ENCODE measurements at regions not wholly inside any gene's neighbourhood (a gene's known extent, or its start where the extent isn't known, plus 50 kb on each side); places are given as distances from the start of the nearest gene placed in this dataset.

GRCh38 chr6:15877231-15877630 lies 214.4 kb upstream of the DTNBP1 start:
- Histone ChIP-seq H3K27ac (ENCODE audit: low read depth in 2 of 2, low read length in 1 of 2) (no peak overlapping the region), H3K4me1 (ENCODE audit: control insufficient read depth in 1 of 2, insufficient read depth in 2 of 2, low read depth in 1 of 2, low read length in 1 of 2) (peaks cover 4 to 21% of the 10 kb centered on the region in 2 experiments; a peak in 3 of 4 replicates), H4K20me1 (ENCODE audit: insufficient read depth) (no peaks in the 10 kb centered on the region), H3K27me3 (ENCODE audit: insufficient read depth) (no peaks in the 10 kb centered on the region), H3K4me2 (no peak overlapping the region), H3F3A (replicated peaks; ENCODE audit: insufficient read depth) (no peaks in the 10 kb centered on the region), H3K9ac (no peak overlapping the region), H3K4me3 (ENCODE audit: low read depth in 2 of 2, low read length in 1 of 2) (no peak overlapping the region), H2AFZ (ENCODE audit: low read depth) (no peak overlapping the region), H3K79me2 (ENCODE audit: insufficient read depth) (no peaks in the 10 kb centered on the region), H3K9me2 (no peaks in the 10 kb centered on the region), H3K9me3 (no peaks in the 10 kb centered on the region), H3K36me3 (replicated peaks in 1 of 2; ENCODE audit: control insufficient read depth in 1 of 2, insufficient read depth in 2 of 2, low read length in 1 of 2) (no peaks in the 10 kb centered on the region)
- ChIA-PET CTCF (interaction anchor here (1.3 kb wide), 1 partner anchor 8 kb away, joined by 3 read pairs; no protein-coding TSS in a partner anchor), POLR2A (no interaction called here)
- 57% methylated on average over 2 of the region's 2 CpGs for WGBS (ENCODE audit: low lambda C conversion rate)
- TF ChIP-seq SIN3A (IDR thresholded peaks at IDR 0.05; ENCODE audit: borderline replicate concordance, low read depth, low read length) = no peak
- DNase-seq = no peak

- CTCF ChIA-PET = interaction anchor here (0.9 kb wide), 1 partner anchor 11 kb away, joined by 4 read pairs; no protein-coding TSS in a partner anchor
- TF ChIP-seq USF2 (IDR thresholded peaks at IDR 0.05; ENCODE audit: borderline replicate concordance, low read depth, low read length) (no peak), CTCF (IDR thresholded peaks at IDR 0.05) (no peak), ZBTB33 (IDR thresholded peaks at IDR 0.05; ENCODE audit: borderline replicate concordance, low read depth) (no peak), POLR2AphosphoS5 (IDR thresholded peaks at IDR 0.05; ENCODE audit: low read depth, low read length) (no peak), NFIC (IDR thresholded peaks at IDR 0.05; ENCODE audit: borderline replicate concordance) (no peak), EP300 (IDR thresholded peaks at IDR 0.05; ENCODE audit: borderline replicate concordance in 1 of 2, low read depth in 1 of 2, low read length in 1 of 2) (no peak), MXI1 (IDR thresholded peaks at IDR 0.05; ENCODE audit: low read depth, low read length) (no peak), YY1 (IDR thresholded peaks at IDR 0.05; ENCODE audit: low read depth) (no peak)
- Histone ChIP-seq H3K4me3 (ENCODE audit: low read depth in 2 of 2, low read length in 1 of 2) (no peak overlapping the region), H3F3A (replicated peaks; ENCODE audit: insufficient read depth) (no peaks in the 10 kb centered on the region), H3K9me2 (no peaks in the 10 kb centered on the region), H3K27ac (ENCODE audit: low read depth in 2 of 2, low read length in 1 of 2) (no peak overlapping the region), H3K27me3 (ENCODE audit: insufficient read depth) (no peaks in the 10 kb centered on the region), H3K9ac (no peak overlapping the region), H3K79me2 (ENCODE audit: insufficient read depth) (no peaks in the 10 kb centered on the region), H3K4me1 (ENCODE audit: control insufficient read depth in 1 of 2, insufficient read depth in 2 of 2, low read depth in 1 of 2, low read length in 1 of 2) (peaks cover 4 to 16% of the 10 kb centered on the region in 2 experiments; a peak in 3 of 4 replicates), H4K20me1 (ENCODE audit: insufficient read depth) (no peaks in the 10 kb centered on the region), H2AFZ (ENCODE audit: low read depth) (no peak overlapping the region), H3K9me3 (no peaks in the 10 kb centered on the region), H3K36me3 (replicated peaks in 1 of 2; ENCODE audit: control insufficient read depth in 1 of 2, insufficient read depth in 2 of 2, low read length in 1 of 2) (no peaks in the 10 kb centered on the region), H3K4me2 (no peak overlapping the region)
- 33% methylated on average over 3 of the region's 3 CpGs for WGBS (ENCODE audit: low lambda C conversion rate)
- no peak for DNase-seq
- POLR2A ChIA-PET = no interaction called here
Measured at GRCh38 chr6:15876406-15876805, 213.6 kb upstream of the DTNBP1 start.
